Omental fat pad (tissue), 3 donors: ENCODE measurements at regions not wholly inside any gene's neighbourhood (a gene's known extent, or its start where the extent isn't known, plus 50 kb on each side); places are given as distances from the start of the nearest gene placed in this dataset.

ENCODE experiments used
- ATAC-seq: fragments of 150-250 bp; one replicate; pipeline ENCODE4 v1.9.1; 2016; ENCODE audit warnings: mild to moderate bottlenecking, moderate library complexity; ENCODE audit not compliant: low FRiP score
- DNase-seq: peaks from one replicate; pipeline ENCODE4 v3.0.0-alpha.2; 2019; ENCODE audit warnings: low spot score
- TF ChIP-seq, protein P1 (sequence below), 3 donors: fragments of 450-650 bp; IDR thresholded peaks; one replicate each; pipeline ENCODE4 v1.5.1; 2016 to 2017; ENCODE audit warnings: antibody characterized with exemption in 3 of 3, mild to moderate bottlenecking in 3 of 3, moderate library complexity in 2 of 3

DNA sequence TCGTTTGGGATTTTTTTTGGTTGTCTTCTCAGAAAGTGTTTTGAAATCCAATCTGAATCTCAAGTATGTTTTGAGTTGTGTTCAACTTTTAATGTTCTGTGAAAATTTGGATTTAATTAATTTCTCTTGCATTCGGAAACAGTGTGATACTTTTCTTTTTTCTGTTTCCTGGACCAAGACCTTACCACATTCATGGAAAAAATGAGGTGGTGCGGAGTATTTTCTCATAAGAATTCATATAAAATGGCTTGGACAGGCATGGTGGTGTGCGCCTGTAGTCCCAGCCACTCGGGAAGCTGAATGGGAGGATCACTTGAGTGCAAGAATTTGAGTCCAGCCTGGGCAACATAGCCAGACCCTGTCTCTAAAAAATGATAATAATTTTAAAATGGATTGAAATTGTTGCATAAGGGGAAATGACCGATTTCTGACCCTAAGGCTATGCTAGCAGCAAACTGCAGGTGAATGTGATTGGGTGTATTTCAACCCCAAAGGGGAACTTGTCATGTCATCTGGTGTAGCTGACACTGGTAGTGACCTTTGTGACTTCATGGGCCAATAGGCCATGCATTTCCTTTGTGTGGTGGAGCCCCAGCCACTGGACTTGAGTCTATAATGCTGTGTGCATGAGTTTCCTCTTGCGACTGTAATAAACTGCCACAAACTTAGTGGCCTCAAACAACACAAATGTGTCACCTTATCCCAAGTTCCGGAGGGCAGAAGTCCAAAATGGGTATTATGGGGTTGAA, 123.5 kb upstream of the RFLNA start:
- no peak for ATAC-seq
- DNase-seq = no peak
- TF ChIP-seq, protein P1, sequence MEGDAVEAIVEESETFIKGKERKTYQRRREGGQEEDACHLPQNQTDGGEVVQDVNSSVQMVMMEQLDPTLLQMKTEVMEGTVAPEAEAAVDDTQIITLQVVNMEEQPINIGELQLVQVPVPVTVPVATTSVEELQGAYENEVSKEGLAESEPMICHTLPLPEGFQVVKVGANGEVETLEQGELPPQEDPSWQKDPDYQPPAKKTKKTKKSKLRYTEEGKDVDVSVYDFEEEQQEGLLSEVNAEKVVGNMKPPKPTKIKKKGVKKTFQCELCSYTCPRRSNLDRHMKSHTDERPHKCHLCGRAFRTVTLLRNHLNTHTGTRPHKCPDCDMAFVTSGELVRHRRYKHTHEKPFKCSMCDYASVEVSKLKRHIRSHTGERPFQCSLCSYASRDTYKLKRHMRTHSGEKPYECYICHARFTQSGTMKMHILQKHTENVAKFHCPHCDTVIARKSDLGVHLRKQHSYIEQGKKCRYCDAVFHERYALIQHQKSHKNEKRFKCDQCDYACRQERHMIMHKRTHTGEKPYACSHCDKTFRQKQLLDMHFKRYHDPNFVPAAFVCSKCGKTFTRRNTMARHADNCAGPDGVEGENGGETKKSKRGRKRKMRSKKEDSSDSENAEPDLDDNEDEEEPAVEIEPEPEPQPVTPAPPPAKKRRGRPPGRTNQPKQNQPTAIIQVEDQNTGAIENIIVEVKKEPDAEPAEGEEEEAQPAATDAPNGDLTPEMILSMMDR (IDR thresholded peaks at IDR 0.05) = no peak

DNA sequence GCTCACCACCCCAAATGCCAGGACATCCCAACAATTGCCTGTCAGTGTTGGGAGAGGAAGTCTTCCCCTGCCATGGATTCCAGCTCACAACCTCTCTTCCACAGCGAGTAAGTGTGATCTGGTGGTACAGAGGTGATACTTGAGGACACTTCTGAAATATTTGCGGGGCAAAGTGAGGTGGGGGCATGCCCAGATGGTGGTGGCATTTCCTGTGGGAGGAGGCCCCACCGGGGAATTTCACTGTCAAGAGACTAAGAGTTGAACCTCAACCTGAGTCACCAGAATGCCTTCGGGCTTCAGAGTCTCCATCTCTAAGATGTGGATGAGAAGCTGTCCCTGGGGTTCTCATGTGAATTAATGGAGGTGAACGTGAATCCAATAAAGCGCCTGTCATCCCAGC, 122.3 kb upstream of the RFLNA start:
- ATAC-seq (no peak), DNase-seq (no peak)
- TF ChIP-seq, protein P1 (IDR thresholded peaks at IDR 0.05) = no peak

DNA sequence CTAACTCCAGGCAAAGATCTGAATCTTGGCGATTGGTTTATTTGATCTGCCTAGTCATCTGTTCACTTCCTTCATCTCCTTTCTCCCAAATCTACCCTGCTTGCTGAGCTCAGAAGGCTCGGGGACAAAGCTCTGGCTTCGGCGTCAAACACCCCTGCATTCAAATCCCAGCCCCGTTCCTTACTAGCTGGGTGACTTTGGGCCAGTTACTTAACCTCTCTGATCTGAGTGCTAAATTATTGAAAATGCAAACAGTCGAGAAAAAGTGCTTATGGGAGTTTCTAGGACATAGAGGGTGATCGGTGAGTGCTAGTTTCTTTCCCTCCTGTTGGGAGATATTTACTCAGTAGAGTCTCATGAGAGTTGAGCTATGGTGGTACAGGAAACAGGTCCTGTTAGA, 121.2 kb upstream of the RFLNA start:
- no peak for DNase-seq
- TF ChIP-seq, protein P1 (IDR thresholded peaks at IDR 0.05) = no peak
- no peak for ATAC-seq

DNA sequence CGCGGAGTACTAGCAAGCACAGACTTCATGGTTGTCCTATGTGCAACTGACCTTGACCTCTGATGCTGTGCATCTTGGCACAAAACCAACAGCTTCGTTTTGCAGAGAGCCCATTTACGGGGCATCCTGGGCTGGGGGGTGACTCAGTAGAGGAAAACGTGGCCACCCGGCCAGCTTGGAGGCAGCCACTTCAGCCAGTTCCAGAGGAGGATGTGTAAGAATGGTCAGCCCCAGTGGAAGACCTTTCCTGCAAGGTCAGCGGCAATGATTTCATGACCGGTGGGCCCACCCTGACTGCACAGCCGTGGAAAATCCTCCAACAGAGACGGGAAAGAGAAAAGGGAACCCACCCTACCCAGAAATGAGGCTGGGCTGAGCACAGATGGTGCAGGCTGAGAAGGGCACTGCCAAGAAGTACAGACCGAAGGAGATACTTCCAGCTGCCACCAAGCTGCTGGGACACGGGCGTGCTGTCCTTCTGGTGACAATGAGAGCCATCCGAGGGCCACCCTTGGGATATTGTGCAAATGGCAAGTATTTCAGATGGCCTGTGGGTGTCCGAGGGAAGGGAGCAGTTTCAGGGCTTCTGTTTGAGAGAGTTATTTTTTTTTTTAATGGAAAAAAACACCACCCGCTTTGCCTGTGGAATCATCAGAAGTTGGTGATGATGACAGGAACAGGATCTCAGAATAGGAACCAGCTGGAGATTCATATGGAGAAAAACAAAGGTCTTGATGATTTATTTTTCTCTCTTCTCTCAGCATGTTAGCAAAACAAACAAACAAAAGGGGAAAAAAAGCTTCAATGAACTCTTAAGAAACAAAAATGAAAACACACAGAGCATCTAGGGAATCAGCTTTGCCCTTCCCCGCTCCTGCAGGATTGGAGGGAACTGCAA, 120.2 kb upstream of the RFLNA start:
- no peak for ATAC-seq
- TF ChIP-seq, protein P1 (IDR thresholded peaks at IDR 0.05) = no peak
- no peak for DNase-seq

DNA sequence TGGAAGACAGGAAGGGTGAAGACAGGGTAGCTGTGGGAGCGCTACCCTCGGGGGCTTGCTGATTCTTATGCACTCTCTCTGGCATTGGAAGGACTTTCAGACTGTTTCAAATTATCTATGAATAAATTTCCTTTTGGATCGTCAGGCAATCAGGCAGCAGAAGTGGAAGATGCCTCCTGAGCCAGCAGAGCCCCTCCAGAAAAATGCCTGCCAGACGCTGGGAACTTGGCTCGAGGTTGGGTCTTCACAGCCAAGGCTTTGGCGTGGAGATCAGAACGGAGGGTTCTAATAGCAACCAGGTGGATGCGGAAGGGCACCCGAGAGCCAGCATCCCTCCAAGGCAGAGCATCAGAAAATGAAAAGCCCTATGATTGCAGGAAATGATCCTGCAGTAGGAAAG, 119.2 kb upstream of the RFLNA start:
- DNase-seq = no peak
- no peak for ATAC-seq
- TF ChIP-seq, protein P1 (IDR thresholded peaks at IDR 0.05) = no peak

DNA sequence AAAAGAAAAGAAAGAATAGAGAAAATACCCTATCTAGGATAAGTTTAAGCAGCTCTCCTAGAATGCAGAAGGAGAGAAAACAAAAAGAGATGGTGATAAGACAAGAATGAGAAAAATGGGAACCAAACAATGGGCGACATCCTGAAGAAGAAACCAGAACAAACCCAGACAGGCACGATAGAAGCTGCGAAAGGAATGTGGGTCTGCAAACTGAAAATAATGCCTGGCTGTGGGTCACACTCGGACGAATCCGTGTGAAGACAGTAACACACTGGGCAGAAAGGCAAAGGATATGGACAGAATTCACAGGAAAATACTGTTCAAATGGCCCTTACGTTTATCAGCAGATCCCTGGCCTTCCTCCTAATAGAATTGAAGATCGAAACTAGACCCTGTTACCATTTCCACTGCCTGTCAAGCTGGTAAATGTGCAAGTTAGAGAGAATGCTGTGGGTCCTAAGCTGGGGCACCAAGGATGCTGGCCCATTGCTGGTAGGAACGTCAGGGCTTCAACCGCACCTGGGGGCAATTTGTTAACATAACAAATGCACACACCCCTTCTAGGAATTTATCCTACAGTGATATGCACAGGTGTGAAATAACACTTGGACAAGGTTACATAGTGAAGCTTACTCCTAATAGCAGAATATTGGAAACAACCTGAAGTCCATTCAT, 117.5 kb upstream of the RFLNA start:
- TF ChIP-seq, protein P1 (IDR thresholded peaks at IDR 0.05) = no peak
- no peak for ATAC-seq

More for the DNA sequence above, 117.5 kb upstream of the RFLNA start:
- DNase-seq = no peak
